IMR-90 (cell line): ENCODE measurements at regions not wholly inside any gene's neighbourhood (a gene's known extent, or its start where the extent isn't known, plus 50 kb on each side); places are given as distances from the start of the nearest gene placed in this dataset.

Source experiments
- BHLHE40 ChIP-seq: fragments of 150-350 bp; IDR thresholded peaks from 2 replicates; pipeline ENCODE4 v1.6.1; 2016; ENCODE audit warnings: mild to moderate bottlenecking, low read depth, low read length
- FOS ChIP-seq: fragments of 150-350 bp; IDR thresholded peaks from 2 replicates; pipeline ENCODE4 v1.6.1; 2016; ENCODE audit warnings: low read depth, low read length
- MAFK ChIP-seq: IDR thresholded peaks from 2 replicates; pipeline ENCODE4 v1.6.1; 2012; ENCODE audit warnings: low read depth, low read length, improper control_type of control experiment
- MAZ ChIP-seq: IDR thresholded peaks from 2 replicates; pipeline ENCODE4 v1.6.1; 2012; ENCODE audit warnings: low read depth, mild to moderate bottlenecking, low read length, improper control_type of control experiment, moderate library complexity, borderline replicate concordance
- MXI1 ChIP-seq: IDR thresholded peaks from 2 replicates; pipeline ENCODE4 v1.6.1; 2012; ENCODE audit warnings: low read depth, mild to moderate bottlenecking, low read length, moderate library complexity, borderline replicate concordance
- NFE2L2 ChIP-seq: fragments of 150-350 bp; IDR thresholded peaks from 2 replicates; pipeline ENCODE4 v1.6.1; 2016; ENCODE audit warnings: low read depth, mild to moderate bottlenecking, low read length
- POLR2A ChIP-seq: IDR thresholded peaks from 2 replicates; pipeline ENCODE4 v1.6.1; 2012; ENCODE audit warnings: mild to moderate bottlenecking, low read depth, low read length
- RAD21 ChIP-seq: IDR thresholded peaks from 2 replicates; pipeline ENCODE4 v1.6.1; 2012; ENCODE audit warnings: low read length, improper control_type of control experiment
- SMC3 ChIP-seq: fragments of 150-350 bp; IDR thresholded peaks from 2 replicates; pipeline ENCODE4 v1.6.1; 2016; ENCODE audit warnings: low read depth, mild to moderate bottlenecking, antibody characterized with exemption, low read length, moderate library complexity
- TF ChIP-seq, protein P1 (sequence below): conservative IDR thresholded peaks from 2 replicates; pipeline ENCODE4 v1.5.1; 2012; ENCODE audit warnings: mild to moderate bottlenecking, low read depth, low read length, improper control_type of control experiment
- TF ChIP-seq, protein P2 (sequence below): fragments of 150-350 bp; IDR thresholded peaks from 2 replicates; pipeline ENCODE4 v1.6.1; 2016; ENCODE audit warnings: low read depth, mild to moderate bottlenecking, low read length, moderate library complexity, borderline replicate concordance
- TF ChIP-seq, protein P3 (sequence below): fragments of 150-350 bp; IDR thresholded peaks from 2 replicates; pipeline ENCODE4 v1.6.1; 2017; ENCODE audit warnings: mild to moderate bottlenecking, antibody characterized with exemption, low read length, low read depth

DNA sequence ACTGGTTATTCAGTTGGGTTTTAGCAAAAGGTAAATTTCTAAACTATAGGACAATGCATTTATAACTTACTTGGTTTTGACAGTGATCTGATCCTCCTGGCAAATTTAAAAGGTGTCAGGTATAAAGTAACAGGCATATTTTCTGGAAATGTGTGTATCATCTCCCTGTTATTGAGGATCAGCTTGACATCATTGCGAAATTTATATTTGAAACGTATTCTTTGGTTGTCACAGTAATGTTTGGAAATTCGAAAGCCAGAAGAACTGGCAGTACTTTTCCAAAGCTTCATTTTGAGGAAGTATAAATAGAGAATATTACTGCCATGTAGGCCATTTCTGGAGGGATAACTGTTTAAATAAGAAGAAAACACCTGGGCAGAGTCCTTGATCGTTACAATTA is 422.2 kb upstream of the NRXN1 start:
- TF ChIP-seq, protein P1, sequence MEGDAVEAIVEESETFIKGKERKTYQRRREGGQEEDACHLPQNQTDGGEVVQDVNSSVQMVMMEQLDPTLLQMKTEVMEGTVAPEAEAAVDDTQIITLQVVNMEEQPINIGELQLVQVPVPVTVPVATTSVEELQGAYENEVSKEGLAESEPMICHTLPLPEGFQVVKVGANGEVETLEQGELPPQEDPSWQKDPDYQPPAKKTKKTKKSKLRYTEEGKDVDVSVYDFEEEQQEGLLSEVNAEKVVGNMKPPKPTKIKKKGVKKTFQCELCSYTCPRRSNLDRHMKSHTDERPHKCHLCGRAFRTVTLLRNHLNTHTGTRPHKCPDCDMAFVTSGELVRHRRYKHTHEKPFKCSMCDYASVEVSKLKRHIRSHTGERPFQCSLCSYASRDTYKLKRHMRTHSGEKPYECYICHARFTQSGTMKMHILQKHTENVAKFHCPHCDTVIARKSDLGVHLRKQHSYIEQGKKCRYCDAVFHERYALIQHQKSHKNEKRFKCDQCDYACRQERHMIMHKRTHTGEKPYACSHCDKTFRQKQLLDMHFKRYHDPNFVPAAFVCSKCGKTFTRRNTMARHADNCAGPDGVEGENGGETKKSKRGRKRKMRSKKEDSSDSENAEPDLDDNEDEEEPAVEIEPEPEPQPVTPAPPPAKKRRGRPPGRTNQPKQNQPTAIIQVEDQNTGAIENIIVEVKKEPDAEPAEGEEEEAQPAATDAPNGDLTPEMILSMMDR: no peak
- TF ChIP-seq FOS (no peak), RAD21 (no peak), POLR2A (no peak), SMC3 (no peak), NFE2L2 (no peak), BHLHE40 (no peak), MXI1 (no peak), MAFK (no peak), MAZ (no peak)
- TF ChIP-seq, protein P2, sequence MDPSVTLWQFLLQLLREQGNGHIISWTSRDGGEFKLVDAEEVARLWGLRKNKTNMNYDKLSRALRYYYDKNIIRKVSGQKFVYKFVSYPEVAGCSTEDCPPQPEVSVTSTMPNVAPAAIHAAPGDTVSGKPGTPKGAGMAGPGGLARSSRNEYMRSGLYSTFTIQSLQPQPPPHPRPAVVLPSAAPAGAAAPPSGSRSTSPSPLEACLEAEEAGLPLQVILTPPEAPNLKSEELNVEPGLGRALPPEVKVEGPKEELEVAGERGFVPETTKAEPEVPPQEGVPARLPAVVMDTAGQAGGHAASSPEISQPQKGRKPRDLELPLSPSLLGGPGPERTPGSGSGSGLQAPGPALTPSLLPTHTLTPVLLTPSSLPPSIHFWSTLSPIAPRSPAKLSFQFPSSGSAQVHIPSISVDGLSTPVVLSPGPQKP: no peak
- TF ChIP-seq, protein P3, sequence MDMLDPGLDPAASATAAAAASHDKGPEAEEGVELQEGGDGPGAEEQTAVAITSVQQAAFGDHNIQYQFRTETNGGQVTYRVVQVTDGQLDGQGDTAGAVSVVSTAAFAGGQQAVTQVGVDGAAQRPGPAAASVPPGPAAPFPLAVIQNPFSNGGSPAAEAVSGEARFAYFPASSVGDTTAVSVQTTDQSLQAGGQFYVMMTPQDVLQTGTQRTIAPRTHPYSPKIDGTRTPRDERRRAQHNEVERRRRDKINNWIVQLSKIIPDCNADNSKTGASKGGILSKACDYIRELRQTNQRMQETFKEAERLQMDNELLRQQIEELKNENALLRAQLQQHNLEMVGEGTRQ: no peak
